ENCODE measurements at regions not wholly inside any gene's neighbourhood (a gene's known extent, or its start where the extent isn't known, plus 50 kb on each side); places are given as distances from the start of the nearest gene placed in this dataset.

DNA sequence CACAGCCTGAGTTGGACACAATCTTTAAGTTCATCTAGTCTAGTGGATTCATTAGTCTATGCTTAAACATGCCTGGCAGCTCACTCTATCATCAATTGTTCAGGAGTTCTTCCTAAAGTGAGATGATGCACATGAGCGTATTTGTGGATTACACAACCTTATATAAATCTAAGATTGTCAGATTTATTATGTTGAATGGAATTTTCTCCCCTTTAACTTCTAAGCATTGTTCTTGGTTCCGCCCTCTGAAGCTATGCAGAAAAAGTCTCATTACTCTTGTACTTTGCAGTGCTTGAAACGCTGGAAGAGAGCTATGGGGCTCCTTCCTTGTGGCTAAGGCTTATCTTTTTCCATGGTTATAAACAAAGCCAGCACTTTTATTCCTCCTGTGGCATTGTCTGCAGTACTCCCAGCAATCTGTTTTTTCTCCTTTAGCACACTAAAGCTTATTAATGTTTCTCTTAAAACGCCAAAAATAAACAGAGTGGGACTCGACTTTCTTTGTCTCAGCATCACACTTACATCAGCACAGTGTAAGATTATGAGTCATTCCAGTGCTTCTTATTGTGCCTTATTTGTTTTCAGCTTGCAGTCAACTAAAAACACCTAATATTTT lies 316.8 kb upstream of the CAMK1G start:
- TF ChIP-seq ZBTB10 (tag by site-specific recombination; IDR thresholded peaks at IDR 0.05) (no peak), ZNF292 (tag by site-specific recombination; IDR thresholded peaks at IDR 0.05; ENCODE audit: borderline replicate concordance, low read depth) (no peak), PRDM6 (tag by site-specific recombination; IDR thresholded peaks at IDR 0.05) (no peak; the same call in 1 of the 2 replicates), ZNF266 (tag by site-specific recombination; IDR thresholded peaks at IDR 0.05; ENCODE audit: low read depth) (no peak), CTCF (tag by site-specific recombination; IDR thresholded peaks at IDR 0.05) (no peak), ZNF660 (tag by site-specific recombination; IDR thresholded peaks at IDR 0.05) (no peak), ZNF311 (tag by site-specific recombination; IDR thresholded peaks at IDR 0.05; ENCODE audit: borderline replicate concordance) (no peak), HOXD13 (CRISPR knock-in tag; IDR thresholded peaks at IDR 0.05; ENCODE audit: borderline replicate concordance) (no peak), REST (tag by site-specific recombination; IDR thresholded peaks at IDR 0.05) (no peak), ZNF362 (tag by site-specific recombination; IDR thresholded peaks at IDR 0.05) (no peak), ZNF138 (tag by site-specific recombination; IDR thresholded peaks at IDR 0.05; ENCODE audit: borderline replicate concordance) (no peak), ZNF423 (tag by site-specific recombination; IDR thresholded peaks at IDR 0.05) (no peak)
- TF ChIP-seq, protein P1, sequence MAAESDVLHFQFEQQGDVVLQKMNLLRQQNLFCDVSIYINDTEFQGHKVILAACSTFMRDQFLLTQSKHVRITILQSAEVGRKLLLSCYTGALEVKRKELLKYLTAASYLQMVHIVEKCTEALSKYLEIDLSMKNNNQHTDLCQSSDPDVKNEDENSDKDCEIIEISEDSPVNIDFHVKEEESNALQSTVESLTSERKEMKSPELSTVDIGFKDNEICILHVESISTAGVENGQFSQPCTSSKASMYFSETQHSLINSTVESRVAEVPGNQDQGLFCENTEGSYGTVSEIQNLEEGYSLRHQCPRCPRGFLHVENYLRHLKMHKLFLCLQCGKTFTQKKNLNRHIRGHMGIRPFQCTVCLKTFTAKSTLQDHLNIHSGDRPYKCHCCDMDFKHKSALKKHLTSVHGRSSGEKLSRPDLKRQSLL (tag by site-specific recombination; IDR thresholded peaks at IDR 0.05), result no peak
- TF ChIP-seq, protein P2, sequence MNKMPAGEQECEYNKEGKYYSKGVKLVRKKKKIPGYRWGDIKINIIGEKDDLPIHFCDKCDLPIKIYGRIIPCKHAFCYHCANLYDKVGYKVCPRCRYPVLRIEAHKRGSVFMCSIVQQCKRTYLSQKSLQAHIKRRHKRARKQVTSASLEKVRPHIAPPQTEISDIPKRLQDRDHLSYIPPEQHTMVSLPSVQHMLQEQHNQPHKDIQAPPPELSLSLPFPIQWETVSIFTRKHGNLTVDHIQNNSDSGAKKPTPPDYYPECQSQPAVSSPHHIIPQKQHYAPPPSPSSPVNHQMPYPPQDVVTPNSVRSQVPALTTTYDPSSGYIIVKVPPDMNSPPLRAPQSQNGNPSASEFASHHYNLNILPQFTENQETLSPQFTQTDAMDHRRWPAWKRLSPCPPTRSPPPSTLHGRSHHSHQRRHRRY (tag by site-specific recombination; IDR thresholded peaks at IDR 0.05), result no peak
